ENCODE measurements at regions not wholly inside any gene's neighbourhood (a gene's known extent, or its start where the extent isn't known, plus 50 kb on each side); places are given as distances from the start of the nearest gene placed in this dataset.

- Histone ChIP-seq H2BK5ac (ENCODE audit: low read depth, low read length, poor library complexity, severe bottlenecking) (no peak overlapping the region), H3K27ac (ENCODE audit: low read length, poor library complexity, severe bottlenecking) (no peak overlapping the region), H2BK12ac (ENCODE audit: low read length in 2 of 2) (no peak overlapping the region), H2BK15ac (ENCODE audit: low read depth, poor library complexity, severe bottlenecking) (no peak overlapping the region), H3K4me3 (ENCODE audit: insufficient read depth in 1 of 2, low read depth in 1 of 2, low read length in 2 of 2) (peak overlapping the region in 1 of 2 experiments; percentile 33), H4K91ac (ENCODE audit: low read length) (no peak overlapping the region), H2BK120ac (ENCODE audit: low read depth, low read length) (no peak overlapping the region), H3K4me1 (ENCODE audit: control insufficient read depth, insufficient read depth, low read depth, low read length) (no peaks in the 10 kb centered on the region), H3K79me1 (replicated peaks; ENCODE audit: low read length, poor library complexity, severe bottlenecking) (no peaks in the 10 kb centered on the region), H2AK5ac (ENCODE audit: low read length, severe bottlenecking) (no peak overlapping the region), H2AFZ (ENCODE audit: low read depth, low read length) (no peak overlapping the region), H3K9ac (ENCODE audit: low read length) (no peak overlapping the region), H3K18ac (ENCODE audit: low read depth in 1 of 2, low read length in 2 of 2) (no peak overlapping the region), H3K36me3 (ENCODE audit: control insufficient read depth in 1 of 2, insufficient read depth in 2 of 2, low read depth in 1 of 2, low read length in 2 of 2) (no peaks in the 10 kb centered on the region), H4K8ac (ENCODE audit: low read length) (no peak overlapping the region), H3K27me3 (ENCODE audit: control insufficient read depth in 1 of 2, insufficient read depth in 1 of 2, low read length in 2 of 2) (peaks cover 0 to 8% of the 10 kb centered on the region in 2 experiments), H3K14ac (ENCODE audit: low read length in 2 of 2) (no peak overlapping the region), H3K4ac (ENCODE audit: low read depth in 1 of 2, low read length in 2 of 2) (no peak overlapping the region), H3K23ac (ENCODE audit: low read length in 2 of 2) (no peak overlapping the region), H3K4me2 (ENCODE audit: low read length, poor library complexity, severe bottlenecking) (no peak overlapping the region), H3K9me3 (ENCODE audit: control insufficient read depth, low read length) (no peaks in the 10 kb centered on the region)
- no peak for DNase-seq
- WGBS = 81% methylated on average over 6 of the region's 7 CpGs
Measured at GRCh38 chr10:123449234-123449962, 216.8 kb upstream of the GPR26 start.

GRCh38 chr10:123450956-123451605 lies 215.1 kb upstream of the GPR26 start:
- H3K79me1 ChIP-seq (replicated peaks; ENCODE audit: low read length, poor library complexity, severe bottlenecking) = no peaks in the 10 kb centered on the region
- no peak overlapping the region for H3K4me2 ChIP-seq (ENCODE audit: low read length, poor library complexity, severe bottlenecking)
- H4K91ac ChIP-seq (ENCODE audit: low read length) = no peak overlapping the region
- no peak overlapping the region for H3K27ac ChIP-seq (ENCODE audit: low read length, poor library complexity, severe bottlenecking)
- WGBS = 81% methylated on average over 13 of the region's 14 CpGs
- no peak overlapping the region for H2BK5ac ChIP-seq (ENCODE audit: low read depth, low read length, poor library complexity, severe bottlenecking)
- H4K8ac ChIP-seq (ENCODE audit: low read length) = no peak overlapping the region
- no peak overlapping the region for H3K18ac ChIP-seq (ENCODE audit: low read depth in 1 of 2, low read length in 2 of 2)
- H3K14ac ChIP-seq (ENCODE audit: low read length in 2 of 2) = no peak overlapping the region
- H2BK12ac ChIP-seq (ENCODE audit: low read length in 2 of 2) = no peak overlapping the region
- H3K36me3 ChIP-seq (ENCODE audit: control insufficient read depth in 1 of 2, insufficient read depth in 2 of 2, low read depth in 1 of 2, low read length in 2 of 2) = no peaks in the 10 kb centered on the region
- H3K4me3 ChIP-seq (ENCODE audit: insufficient read depth in 1 of 2, low read depth in 1 of 2, low read length in 2 of 2) = no peak overlapping the region
- H3K4me1 ChIP-seq (ENCODE audit: control insufficient read depth, insufficient read depth, low read depth, low read length) = no peaks in the 10 kb centered on the region
- H3K27me3 ChIP-seq (ENCODE audit: control insufficient read depth in 1 of 2, insufficient read depth in 1 of 2, low read length in 2 of 2) = peaks cover 0 to 8% of the 10 kb centered on the region in 2 experiments
- no peak for DNase-seq
- H3K9ac ChIP-seq (ENCODE audit: low read length) = no peak overlapping the region
- H3K9me3 ChIP-seq (ENCODE audit: control insufficient read depth, low read length) = no peaks in the 10 kb centered on the region
- no peak overlapping the region for H2BK120ac ChIP-seq (ENCODE audit: low read depth, low read length)
- no peak overlapping the region for H3K23ac ChIP-seq (ENCODE audit: low read length in 2 of 2)
- H3K4ac ChIP-seq (ENCODE audit: low read depth in 1 of 2, low read length in 2 of 2) = no peak overlapping the region
- no peak overlapping the region for H2AFZ ChIP-seq (ENCODE audit: low read depth, low read length)
- no peak overlapping the region for H2AK5ac ChIP-seq (ENCODE audit: low read length, severe bottlenecking)
- H2BK15ac ChIP-seq (ENCODE audit: low read depth, poor library complexity, severe bottlenecking) = no peak overlapping the region

DNA sequence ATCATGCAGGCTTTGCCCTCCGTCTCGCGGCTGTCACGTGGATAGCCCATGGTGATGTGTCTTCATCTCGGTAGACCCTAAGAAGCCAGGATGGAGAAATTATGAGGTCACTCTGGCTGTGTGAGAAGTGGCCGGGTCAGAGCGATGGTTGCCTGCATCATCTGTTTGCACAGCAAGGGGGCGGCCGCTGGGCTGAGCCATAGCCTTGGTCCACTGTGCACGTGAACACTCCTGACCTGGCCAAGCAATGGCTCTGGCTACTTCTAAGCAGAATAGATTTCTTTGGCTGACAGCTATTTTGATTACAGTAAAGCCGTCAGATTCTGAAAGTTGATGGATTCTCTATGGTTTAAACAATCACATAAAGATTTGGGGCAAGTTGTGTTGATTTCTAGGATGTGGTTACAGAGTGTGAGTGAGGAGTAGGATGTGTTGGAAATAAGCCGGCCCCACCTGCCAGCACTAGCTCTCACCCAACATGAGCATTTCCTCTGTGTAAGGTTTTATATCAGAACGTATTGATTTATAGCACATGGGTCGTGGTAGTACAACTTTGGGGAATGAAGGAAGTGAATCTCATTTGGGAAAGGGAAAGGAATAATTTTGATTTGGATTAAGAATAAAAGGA lies 214.4 kb upstream of the GPR26 start:
- Histone ChIP-seq H2BK15ac (ENCODE audit: low read depth, poor library complexity, severe bottlenecking) (no peak overlapping the region), H2BK120ac (ENCODE audit: low read depth, low read length) (no peak overlapping the region), H3K4me1 (ENCODE audit: control insufficient read depth, insufficient read depth, low read depth, low read length) (no peaks in the 10 kb centered on the region), H3K27ac (ENCODE audit: low read length, poor library complexity, severe bottlenecking) (no peak overlapping the region), H3K4ac (ENCODE audit: low read depth in 1 of 2, low read length in 2 of 2) (no peak overlapping the region), H3K14ac (ENCODE audit: low read length in 2 of 2) (no peak overlapping the region), H3K4me2 (ENCODE audit: low read length, poor library complexity, severe bottlenecking) (no peak overlapping the region), H2BK12ac (ENCODE audit: low read length in 2 of 2) (no peak overlapping the region), H3K79me1 (replicated peaks; ENCODE audit: low read length, poor library complexity, severe bottlenecking) (no peaks in the 10 kb centered on the region), H3K36me3 (ENCODE audit: control insufficient read depth in 1 of 2, insufficient read depth in 2 of 2, low read depth in 1 of 2, low read length in 2 of 2) (no peaks in the 10 kb centered on the region), H3K18ac (ENCODE audit: low read depth in 1 of 2, low read length in 2 of 2) (no peak overlapping the region), H2AK5ac (ENCODE audit: low read length, severe bottlenecking) (no peak overlapping the region), H3K9me3 (ENCODE audit: control insufficient read depth, low read length) (no peaks in the 10 kb centered on the region), H3K9ac (ENCODE audit: low read length) (no peak overlapping the region), H3K4me3 (ENCODE audit: insufficient read depth in 1 of 2, low read depth in 1 of 2, low read length in 2 of 2) (no peak overlapping the region), H2AFZ (ENCODE audit: low read depth, low read length) (no peak overlapping the region), H3K23ac (ENCODE audit: low read length in 2 of 2) (no peak overlapping the region), H3K27me3 (ENCODE audit: control insufficient read depth in 1 of 2, insufficient read depth in 1 of 2, low read length in 2 of 2) (peaks cover 0 to 8% of the 10 kb centered on the region in 2 experiments), H4K8ac (ENCODE audit: low read length) (no peak overlapping the region), H2BK5ac (ENCODE audit: low read depth, low read length, poor library complexity, severe bottlenecking) (no peak overlapping the region), H4K91ac (ENCODE audit: low read length) (no peak overlapping the region)
- 79% methylated on average over 14 of the region's 14 CpGs for WGBS
- DNase-seq = no peak

GRCh38 chr10:123454987-123455386 lies 211.2 kb upstream of the GPR26 start:
- no peak overlapping the region for H3K27ac ChIP-seq (ENCODE audit: low read length, poor library complexity, severe bottlenecking)
- no peak overlapping the region for H2BK12ac ChIP-seq (ENCODE audit: low read length in 2 of 2)
- H2BK15ac ChIP-seq (ENCODE audit: low read depth, poor library complexity, severe bottlenecking) = no peak overlapping the region
- no peak overlapping the region for H4K8ac ChIP-seq (ENCODE audit: low read length)
- no peak overlapping the region for H2AK5ac ChIP-seq (ENCODE audit: low read length, severe bottlenecking)
- no peak overlapping the region for H3K9ac ChIP-seq (ENCODE audit: low read length)
- H3K4me2 ChIP-seq (ENCODE audit: low read length, poor library complexity, severe bottlenecking) = no peak overlapping the region
- no peak overlapping the region for H4K91ac ChIP-seq (ENCODE audit: low read length)
- no peak overlapping the region for H3K4me3 ChIP-seq (ENCODE audit: insufficient read depth in 1 of 2, low read depth in 1 of 2, low read length in 2 of 2)
- no peak overlapping the region for H2AFZ ChIP-seq (ENCODE audit: low read depth, low read length)
- H3K14ac ChIP-seq (ENCODE audit: low read length in 2 of 2) = no peak overlapping the region
- H3K79me1 ChIP-seq (replicated peaks; ENCODE audit: low read length, poor library complexity, severe bottlenecking) = no peaks in the 10 kb centered on the region
- no peak overlapping the region for H3K18ac ChIP-seq (ENCODE audit: low read depth in 1 of 2, low read length in 2 of 2)
- no peak overlapping the region for H2BK5ac ChIP-seq (ENCODE audit: low read depth, low read length, poor library complexity, severe bottlenecking)
- WGBS = 90% methylated on average over 3 of the region's 4 CpGs
- DNase-seq = no peak
- no peak overlapping the region for H3K4ac ChIP-seq (ENCODE audit: low read depth in 1 of 2, low read length in 2 of 2)
- H3K4me1 ChIP-seq (ENCODE audit: control insufficient read depth, insufficient read depth, low read depth, low read length) = no peaks in the 10 kb centered on the region
- H2BK120ac ChIP-seq (ENCODE audit: low read depth, low read length) = no peak overlapping the region
- peaks cover 0 to 16% of the 10 kb centered on the region in 2 experiments for H3K27me3 ChIP-seq (ENCODE audit: control insufficient read depth in 1 of 2, insufficient read depth in 1 of 2, low read length in 2 of 2)
- no peaks in the 10 kb centered on the region for H3K9me3 ChIP-seq (ENCODE audit: control insufficient read depth, low read length)
- H3K23ac ChIP-seq (ENCODE audit: low read length in 2 of 2) = no peak overlapping the region
- H3K36me3 ChIP-seq (ENCODE audit: control insufficient read depth in 1 of 2, insufficient read depth in 2 of 2, low read depth in 1 of 2, low read length in 2 of 2) = no peaks in the 10 kb centered on the region

Data from mesenchymal stem cell (in vitro differentiated cells and primary cell).